GM10248 (cell line): ENCODE measurements at regions not wholly inside any gene's neighbourhood (a gene's known extent, or its start where the extent isn't known, plus 50 kb on each side); places are given as distances from the start of the nearest gene placed in this dataset.

Source experiments
- CTCF ChIA-PET: fragments of 300-600 bp; sonication (Branson Sonifier 250); formaldehyde crosslinking; extraction: SDS; loops from one replicate; lab custom pipeline; 2021; ENCODE audit warnings: antibody characterized with exemption; lab: Yijun Ruan, JAX
- POLR2A ChIA-PET: fragments of 350-650 bp; sonication (Branson Sonifier 250); formaldehyde crosslinking; extraction: SDS; loops from one replicate; lab custom pipeline; 2020; ENCODE audit warnings: antibody characterized with exemption; lab: Yijun Ruan, JAX
- DNase-seq: peaks from one replicate; pipeline ENCODE4 v3.0.0; 2012; ENCODE audit errors: extremely low spot score
- CTCF ChIP-seq: IDR thresholded peaks from 2 replicates; pipeline ENCODE4 v1.5.1; 2012; ENCODE audit warnings: mild to moderate bottlenecking, low read depth; ENCODE audit errors: extremely low read depth, missing control alignments, control extremely low read depth

GRCh38 chr6:43865086-43865485 is 95.1 kb downstream of the VEGFA start:
- DNase-seq, result no peak
- CTCF ChIA-PET, result interaction anchor here (1.6 to 1.9 kb wide), 2 partner anchors 9 to 208 kb away, joined by 3 to 6 read pairs; no protein-coding TSS in a partner anchor
- POLR2A ChIA-PET, result no interaction called here
- no peak for TF ChIP-seq CTCF

DNA sequence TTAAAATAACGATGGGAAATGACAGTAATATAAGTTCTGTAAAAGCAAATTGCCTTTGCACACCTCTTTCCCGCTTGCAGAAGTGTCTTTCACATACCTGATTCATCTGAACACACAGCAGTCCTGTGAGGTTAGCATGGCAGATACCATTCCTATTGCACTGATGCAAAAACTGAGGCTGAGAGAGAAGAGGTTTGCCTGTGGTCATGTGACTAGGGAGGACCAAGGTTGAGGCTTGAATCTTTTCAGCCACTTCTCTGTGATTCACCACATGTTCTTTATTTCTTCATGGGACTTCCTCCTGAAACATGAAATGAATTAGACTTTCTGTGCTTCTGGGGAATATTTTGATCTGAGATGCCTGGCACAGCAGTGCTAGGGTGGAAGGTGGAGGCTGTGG is 92.9 kb downstream of the VEGFA start:
- TF ChIP-seq CTCF, result no peak
- ChIA-PET CTCF (interaction anchor here (1.1 kb wide), 1 partner anchor 13 kb away, joined by 3 read pairs; no protein-coding TSS in a partner anchor), POLR2A (no interaction called here)
- no peak for DNase-seq

- TF ChIP-seq CTCF, result no peak
- ChIA-PET POLR2A (no interaction called here), CTCF (interaction anchor here (0.9 to 1.4 kb wide), 3 partner anchors 13 to 92 kb away, joined by 3 read pairs; no protein-coding TSS in a partner anchor)
- no peak for DNase-seq
Observed at GRCh38 chr6:43861212-43861894, 91.3 kb downstream of the VEGFA start.

GRCh38 chr6:43860285-43860684 is 90.3 kb downstream of the VEGFA start:
- no peak for DNase-seq
- no peak for TF ChIP-seq CTCF
- CTCF ChIA-PET, result interaction anchor here (1.3 to 1.4 kb wide), 2 partner anchors 8 to 93 kb away, joined by 3 read pairs; no protein-coding TSS in a partner anchor
- POLR2A ChIA-PET, result no interaction called here

DNA sequence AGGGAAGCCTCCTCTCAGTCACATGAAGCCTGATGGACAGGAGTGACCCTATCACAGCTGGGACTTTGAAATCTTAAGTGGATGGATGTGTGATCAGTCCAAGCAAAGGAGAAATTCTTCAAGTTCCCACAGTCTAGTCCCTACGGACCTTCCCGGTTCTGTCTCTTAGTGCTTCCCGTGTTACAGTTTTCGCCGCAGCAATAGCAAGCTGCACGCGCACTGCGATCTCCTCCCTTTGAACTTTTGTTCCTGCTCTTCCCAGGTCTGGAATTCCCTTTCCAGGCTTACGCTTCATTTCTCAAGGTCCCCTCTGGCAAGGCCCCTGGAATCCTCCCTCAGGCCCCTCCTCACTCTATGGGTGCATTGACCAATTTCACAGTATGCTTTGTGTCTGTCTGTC is 89.2 kb downstream of the VEGFA start:
- ChIA-PET POLR2A (no interaction called here), CTCF (interaction anchor here (1.3 kb wide), 1 partner anchor 9 kb away, joined by 3 read pairs; no protein-coding TSS in a partner anchor)
- DNase-seq, result no peak
- no peak for TF ChIP-seq CTCF

- TF ChIP-seq CTCF, result no peak
- no peak for DNase-seq
- CTCF ChIA-PET, result interaction anchor here (1.0 to 3.5 kb wide), 3 partner anchors 10 to 39 kb away, joined by 3 to 8 read pairs (median 3); no protein-coding TSS in a partner anchor
- POLR2A ChIA-PET, result no interaction called here
Observed at GRCh38 chr6:43858161-43859153, 88.4 kb downstream of the VEGFA start.
